HG03354 (cell line): ENCODE measurements at regions not wholly inside any gene's neighbourhood (a gene's known extent, or its start where the extent isn't known, plus 50 kb on each side); places are given as distances from the start of the nearest gene placed in this dataset.
A peak's percentile ranks its signal among the peaks of the same experiment; 100 is the strongest.

Experiments
- ATAC-seq: cut with Tn5 transposase; IDR thresholded peaks from one replicate; pipeline ENCODE4 v1.9.1; 2021; ENCODE audit warnings: mild to moderate bottlenecking; ENCODE audit not compliant: unreplicated experiment, poor library complexity, severe bottlenecking

DNA sequence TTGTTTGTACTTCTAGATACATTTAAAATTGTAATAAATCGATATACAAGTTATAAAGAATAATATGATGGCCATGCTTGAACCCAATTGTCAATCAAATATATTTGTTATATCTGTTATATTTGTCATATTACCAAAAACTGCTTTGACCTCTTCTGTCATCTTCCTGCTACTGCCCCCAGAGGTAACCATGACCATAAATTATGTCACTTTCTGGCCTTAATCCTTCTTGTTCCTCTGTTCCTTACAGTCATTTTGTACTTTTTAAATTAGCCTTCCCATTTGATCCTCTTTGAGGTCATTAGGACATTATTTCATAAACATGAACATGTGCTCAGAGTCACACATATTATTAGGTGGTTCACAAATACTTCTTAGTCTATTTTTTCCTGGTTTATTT is 124.7 kb downstream of the HFE start:
- no peak for ATAC-seq

GRCh38 chr6:26213334-26214075 is 126.3 kb downstream of the HFE start:
- ATAC-seq = no peak

DNA sequence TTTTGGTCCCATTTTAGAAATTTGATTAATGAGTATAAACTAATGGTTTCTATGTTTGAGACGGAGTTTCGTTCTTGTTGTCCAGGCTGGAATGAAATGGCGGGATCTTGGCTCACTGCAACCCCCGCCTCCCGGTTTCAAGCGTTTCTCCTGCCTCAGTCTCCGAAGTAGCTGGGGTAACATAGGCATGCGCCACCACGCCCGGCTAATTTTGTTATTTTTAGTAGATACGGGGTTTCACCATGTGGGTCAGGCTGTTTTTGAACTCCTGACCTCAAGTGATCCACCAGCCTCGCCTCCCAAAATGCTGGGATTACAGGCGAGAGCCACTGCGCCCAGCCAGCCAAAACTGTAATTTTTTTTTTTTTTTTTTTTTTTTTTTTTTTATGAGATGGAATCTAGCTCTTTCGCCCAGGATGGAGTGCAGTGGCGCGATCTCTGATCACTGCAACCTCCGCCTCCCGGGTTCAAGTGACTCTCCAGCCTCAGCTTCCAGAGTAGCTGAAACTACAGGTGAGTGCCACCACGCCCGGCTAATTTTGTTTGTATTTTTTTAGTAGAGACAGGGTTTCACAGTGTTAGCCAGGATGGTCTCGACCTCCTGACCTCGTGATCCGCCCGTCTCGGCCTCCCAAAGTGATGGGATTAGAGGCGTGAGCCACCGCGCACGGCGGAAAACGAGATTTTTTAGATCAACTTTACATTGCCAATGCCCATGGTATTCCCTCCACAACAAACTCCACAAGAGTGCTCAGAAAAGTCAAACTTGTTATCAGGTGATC is 127.8 kb downstream of the HFE start:
- no peak for ATAC-seq

GRCh38 chr6:26215585-26216358 is 128.5 kb downstream of the HFE start:
- peak; percentile 30 for ATAC-seq

DNA sequence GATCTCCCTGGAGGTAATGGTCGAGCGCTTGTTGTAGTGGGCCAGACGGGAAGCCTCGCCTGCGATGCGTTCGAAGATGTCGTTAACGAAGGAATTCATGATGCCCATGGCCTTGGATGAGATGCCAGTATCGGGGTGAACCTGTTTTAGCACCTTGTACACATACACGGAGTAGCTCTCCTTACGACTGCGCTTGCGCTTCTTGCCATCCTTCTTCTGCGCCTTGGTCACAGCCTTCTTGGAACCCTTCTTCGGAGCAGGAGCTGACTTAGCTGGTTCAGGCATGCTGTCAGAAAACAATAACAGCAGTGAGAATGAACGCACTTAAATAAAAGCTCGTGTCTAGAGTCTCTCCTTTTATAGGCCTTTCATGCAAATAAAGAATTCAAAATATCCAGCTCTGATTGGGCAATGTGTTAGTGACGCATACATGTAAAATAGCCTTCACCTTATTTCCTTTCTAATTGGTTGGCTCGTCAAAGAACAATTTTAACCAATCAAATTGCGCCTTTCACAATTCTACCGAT is 129.2 kb downstream of the HFE start:
- ATAC-seq = peak; percentile 73

GRCh38 chr6:26216886-26217713 is 129.9 kb downstream of the HFE start:
- ATAC-seq = peak; percentile 45

- no peak for ATAC-seq
Observed at GRCh38 chr6:26217714-26218075, 130.5 kb downstream of the HFE start.

- no peak for ATAC-seq
Observed at GRCh38 chr6:26218824-26219223, 131.6 kb downstream of the HFE start.

DNA sequence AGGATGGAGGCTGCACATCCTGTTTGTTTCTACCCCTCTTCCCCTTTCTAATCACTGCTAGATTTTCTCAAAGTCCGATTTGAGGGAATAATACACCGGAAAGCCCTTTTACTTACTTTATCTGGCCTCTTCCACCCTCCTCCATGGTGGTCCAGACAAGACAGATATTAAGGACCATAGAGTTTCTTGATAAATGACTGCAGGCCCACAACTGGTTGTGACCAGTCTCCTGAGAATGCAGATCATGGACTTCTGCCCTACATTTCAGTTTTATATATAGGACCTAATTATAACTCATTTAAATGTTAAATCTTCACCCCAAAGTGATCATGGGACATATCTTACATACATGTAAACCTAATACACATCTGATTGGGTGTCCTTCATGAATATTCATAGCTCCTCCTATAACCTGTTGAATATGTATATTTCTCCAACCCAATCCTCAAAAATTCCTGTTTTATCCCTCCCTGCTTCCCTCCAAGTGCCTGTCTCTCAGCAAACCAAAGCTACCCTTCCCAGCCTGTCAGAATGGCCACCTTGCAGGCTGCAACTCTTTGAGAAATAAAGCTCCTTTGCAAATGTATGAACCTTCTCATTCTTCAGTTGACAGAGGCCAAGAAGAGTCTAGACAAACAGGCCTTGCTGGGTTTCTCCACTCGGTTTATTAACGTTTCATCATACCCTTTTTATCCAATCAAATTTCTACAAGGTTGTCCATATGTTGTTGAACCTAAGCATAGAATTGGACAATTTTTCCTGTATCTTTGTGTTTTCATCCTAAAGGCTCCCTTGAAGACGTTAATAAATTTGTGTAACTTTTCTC is 133.1 kb downstream of the HFE start:
- no peak for ATAC-seq

DNA sequence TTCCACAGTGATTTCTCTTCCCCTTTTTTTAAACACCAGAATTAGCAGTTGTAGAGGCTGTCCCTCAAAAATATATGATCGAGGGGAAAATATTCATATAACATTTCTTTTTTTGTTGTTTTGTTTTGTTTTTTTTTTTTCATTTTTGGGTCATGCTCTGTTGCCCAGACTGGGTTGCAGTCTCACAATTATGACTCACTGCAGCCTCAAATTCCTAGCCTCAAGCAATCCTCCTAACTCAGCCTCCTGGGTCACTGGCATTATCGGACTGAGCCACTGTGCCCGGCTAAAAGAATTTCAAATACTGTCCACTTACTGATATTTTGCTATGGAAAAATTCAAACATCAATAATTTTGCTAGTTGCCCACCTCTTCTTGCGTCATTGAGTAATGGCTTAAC is 134.0 kb downstream of the HFE start:
- ATAC-seq = no peak

GRCh38 chr6:26222571-26222970 is 135.3 kb downstream of the HFE start:
- no peak for ATAC-seq

- ATAC-seq = peak; percentile 13
Observed at GRCh38 chr6:26223228-26223627, 136.0 kb downstream of the HFE start.

DNA sequence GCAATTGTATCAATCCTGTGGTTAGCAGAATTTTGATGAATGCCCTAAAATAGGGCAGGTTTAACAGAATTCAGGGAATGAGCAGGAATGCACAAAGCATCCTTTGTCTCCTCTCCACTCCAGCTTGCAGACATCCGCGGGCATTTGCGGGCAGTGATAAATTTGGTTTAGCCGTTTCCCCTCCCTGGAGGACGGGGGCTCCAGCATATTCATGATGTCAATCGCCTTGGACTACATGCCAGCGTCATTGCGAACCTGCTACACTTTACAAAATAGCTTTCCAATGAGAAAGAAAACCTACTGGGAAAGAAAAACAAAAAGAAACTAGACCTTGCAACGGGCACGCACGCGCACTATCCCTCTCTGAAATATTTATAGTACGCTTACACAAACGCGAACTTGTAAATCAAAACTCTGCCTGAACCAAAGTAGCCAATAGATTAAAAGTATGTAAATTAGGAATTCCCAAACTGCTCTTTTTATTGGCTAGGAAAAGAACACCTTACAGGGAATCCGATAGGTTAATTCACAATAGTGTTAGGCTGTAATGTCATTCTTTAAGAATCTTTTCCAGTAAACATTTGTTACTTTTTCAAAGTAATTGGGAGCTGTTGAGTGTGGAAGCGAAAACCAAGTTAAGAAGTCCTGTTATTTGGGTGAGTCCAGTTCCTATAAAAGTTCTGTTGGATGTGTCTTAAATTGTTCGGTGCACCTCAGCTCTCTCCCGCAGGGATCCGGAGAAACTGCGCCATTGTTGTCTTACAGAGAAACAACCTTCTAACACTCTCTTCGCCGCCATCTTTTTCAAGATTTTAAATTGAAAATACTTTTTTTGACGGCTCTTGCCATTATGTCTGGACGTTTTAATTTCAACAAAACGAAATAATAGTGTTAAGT is 136.7 kb downstream of the HFE start:
- ATAC-seq = peak; percentile 73

GRCh38 chr6:26224547-26224912 is 137.3 kb downstream of the HFE start:
- no peak for ATAC-seq

- no peak for ATAC-seq
Observed at GRCh38 chr6:26224940-26225847, 138.0 kb downstream of the HFE start.

DNA sequence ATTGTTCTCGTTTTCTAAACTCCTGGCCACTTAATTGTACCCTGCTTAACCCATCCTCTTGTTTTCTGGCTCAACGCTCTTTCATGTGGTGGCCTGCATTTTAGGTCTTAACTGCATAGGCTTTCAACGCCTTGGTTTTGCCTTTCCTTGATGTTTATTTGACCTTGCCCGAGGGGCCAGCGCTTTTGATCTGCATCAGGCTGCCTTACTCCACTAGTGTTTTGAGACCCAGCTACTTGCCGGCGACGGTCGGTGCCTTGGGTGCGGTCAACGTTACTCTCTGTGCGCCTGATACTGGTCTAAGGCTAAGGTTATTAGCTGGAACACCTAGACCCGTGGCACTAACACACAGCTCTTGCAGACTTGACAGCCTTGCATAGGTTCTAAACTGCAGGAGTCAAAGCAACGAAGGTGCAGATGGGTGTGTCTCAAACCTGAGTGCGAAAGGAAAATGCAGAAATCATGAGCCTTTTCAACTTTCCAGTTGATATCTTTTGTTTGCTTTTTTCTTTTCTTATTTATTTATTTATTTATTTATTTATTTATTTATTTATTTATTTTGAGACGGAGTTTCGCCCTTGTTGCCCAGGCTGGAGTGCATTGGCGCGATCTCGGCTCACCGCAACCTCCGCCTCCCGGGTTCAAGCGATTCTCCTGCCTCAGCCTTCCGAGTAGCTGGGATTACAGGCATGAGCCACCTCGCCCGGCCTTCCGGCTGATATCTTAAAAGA is 138.8 kb downstream of the HFE start:
- ATAC-seq = no peak
